ENCODE measurements at regions not wholly inside any gene's neighbourhood (a gene's known extent, or its start where the extent isn't known, plus 50 kb on each side); places are given as distances from the start of the nearest gene placed in this dataset.
"Not testable (repeated sequence)": the region's sequence is repeated elsewhere in the genome, so short reads cannot be mapped to it uniquely, and the experiment has no call there.

- not testable (repeated sequence) for TF ChIP-seq CTCF (IDR thresholded peaks at IDR 0.05); PBX3 (IDR thresholded peaks at IDR 0.05); RAD21 (conservative IDR thresholded peaks at IDR 0.05 in 1 of 2, IDR thresholded peaks at IDR 0.05 in 1 of 2)
These were observed 187.0 kb upstream of the ZNF658 start for GRCh38 chr9:66713552-66713951.
